Uterus (tissue), 3 donors: ENCODE measurements at regions not wholly inside any gene's neighbourhood (a gene's known extent, or its start where the extent isn't known, plus 50 kb on each side); places are given as distances from the start of the nearest gene placed in this dataset.

Experiments used
- DNase-seq, 2 donors: peaks; one replicate each; pipeline ENCODE4 v3.0.0-alpha.2; 2019 to 2020
- H3K27ac ChIP-seq, 2 donors: fragments of 200-600 bp; sonication (generic); 1 replicate in 1 of 2; 2 replicates in 1 of 2; pipeline ENCODE4 v1.5.1; 2016 to 2018
- H3K27me3 ChIP-seq, 2 donors: fragments of 200-600 bp; sonication (generic); one replicate each; pipeline ENCODE4 v1.5.1; 2018 to 2019; ENCODE audit warnings: control low read depth in 1 of 2
- H3K36me3 ChIP-seq, 2 donors: fragments of 200-600 bp; sonication (generic); one replicate each; pipeline ENCODE4 v1.5.1; 2019; ENCODE audit warnings: control low read depth in 1 of 2
- H3K4me1 ChIP-seq, 2 donors: fragments of 200-600 bp; sonication (generic); one replicate each; pipeline ENCODE4 v1.5.1; 2018 to 2019; ENCODE audit warnings: control low read depth in 1 of 2
- H3K4me3 ChIP-seq, 2 donors: fragments of 200-600 bp; sonication (generic); 1 replicate in 1 of 2; 2 replicates in 1 of 2; pipeline ENCODE4 v1.5.1; 2018 to 2019; ENCODE audit warnings: mild to moderate bottlenecking in 1 of 2
- H3K9me3 ChIP-seq, 2 donors: fragments of 200-600 bp; sonication (generic); one replicate each; pipeline ENCODE4 v1.5.1; 2019; ENCODE audit warnings: control low read depth in 1 of 2
- CTCF ChIP-seq, 4 experiments: fragments of 200-600 bp in 2 of 4; fragments of 450-650 bp in 2 of 4; sonication (generic) in 2 of 4; IDR thresholded peaks; one replicate each; pipeline ENCODE4 v1.5.1; 2016 to 2019; ENCODE audit warnings: antibody characterized with exemption in 4 of 4, mild to moderate bottlenecking in 2 of 4, moderate library complexity in 1 of 4
- POLR2A ChIP-seq, 2 donors: fragments of 450-650 bp; IDR thresholded peaks; one replicate each; pipeline ENCODE4 v1.6.1; 2016; ENCODE audit warnings: antibody characterized with exemption in 2 of 2, mild to moderate bottlenecking in 1 of 2, moderate library complexity in 1 of 2
- intact Hi-C: fragments of 100-400 bp; cut with DNase I; formaldehyde crosslinking; loops from one replicate; pipeline ENCODE4 v1.15.1; 2023; ENCODE audit warnings: low total_unique reads
- donor health status: DM: yes; HTN: yes; CAD: no.

GRCh38 chr20:40835321-40835720, 146.3 kb upstream of the MAFB start:
- Histone ChIP-seq H3K27me3 (no peaks in the 10 kb centered on the region), H3K9me3 (no peaks in the 10 kb centered on the region), H3K36me3 (no peaks in the 10 kb centered on the region), H3K4me3 (no peak overlapping the region), H3K4me1 (no peaks in the 10 kb centered on the region), H3K27ac (no peak overlapping the region)
- no peak for DNase-seq
- TF ChIP-seq CTCF (IDR thresholded peaks at IDR 0.05), result no peak
- TF ChIP-seq POLR2A (IDR thresholded peaks at IDR 0.05), result no peak
- intact Hi-C loops, result no loop called here

- Histone ChIP-seq H3K27me3 (no peaks in the 10 kb centered on the region), H3K9me3 (no peaks in the 10 kb centered on the region), H3K27ac (no peak overlapping the region), H3K4me3 (no peak overlapping the region), H3K36me3 (no peaks in the 10 kb centered on the region), H3K4me1 (no peaks in the 10 kb centered on the region)
- no peak for DNase-seq
- TF ChIP-seq POLR2A (IDR thresholded peaks at IDR 0.05) (no peak), CTCF (IDR thresholded peaks at IDR 0.05) (no peak)
- intact Hi-C loops, result no loop called here
These were observed 149.5 kb upstream of the MAFB start for GRCh38 chr20:40838509-40838908.

GRCh38 chr20:40843251-40843650, 154.2 kb upstream of the MAFB start:
- H3K4me1 ChIP-seq, result no peaks in the 10 kb centered on the region
- TF ChIP-seq POLR2A (IDR thresholded peaks at IDR 0.05) (no peak), CTCF (IDR thresholded peaks at IDR 0.05) (no peak)
- H3K36me3 ChIP-seq, result no peaks in the 10 kb centered on the region
- no peaks in the 10 kb centered on the region for H3K9me3 ChIP-seq
- intact Hi-C loops, result no loop called here
- no peak for DNase-seq
- H3K27ac ChIP-seq, result no peak overlapping the region
- H3K4me3 ChIP-seq, result no peak overlapping the region
- H3K27me3 ChIP-seq, result no peaks in the 10 kb centered on the region

GRCh38 chr20:40844332-40844731, 155.3 kb upstream of the MAFB start:
- no peak overlapping the region for H3K27ac ChIP-seq
- DNase-seq, result no peak
- H3K4me1 ChIP-seq, result no peaks in the 10 kb centered on the region
- H3K4me3 ChIP-seq, result no peak overlapping the region
- H3K36me3 ChIP-seq, result no peaks in the 10 kb centered on the region
- no peaks in the 10 kb centered on the region for H3K27me3 ChIP-seq
- H3K9me3 ChIP-seq, result no peaks in the 10 kb centered on the region
- intact Hi-C loops, result no loop called here
- TF ChIP-seq CTCF (IDR thresholded peaks at IDR 0.05) (no peak), POLR2A (IDR thresholded peaks at IDR 0.05) (no peak)

- intact Hi-C loops, result no loop called here
- DNase-seq, result no peak
- no peaks in the 10 kb centered on the region for H3K36me3 ChIP-seq
- no peaks in the 10 kb centered on the region for H3K9me3 ChIP-seq
- no peaks in the 10 kb centered on the region for H3K27me3 ChIP-seq
- TF ChIP-seq CTCF (IDR thresholded peaks at IDR 0.05) (no peak), POLR2A (IDR thresholded peaks at IDR 0.05) (no peak)
- no peak overlapping the region for H3K4me3 ChIP-seq
- no peaks in the 10 kb centered on the region for H3K4me1 ChIP-seq
- no peak overlapping the region for H3K27ac ChIP-seq
These were observed 159.1 kb upstream of the MAFB start for GRCh38 chr20:40848096-40848495.
